Astrocyte (in vitro differentiated cells and primary cell): ENCODE measurements at regions not wholly inside any gene's neighbourhood (a gene's known extent, or its start where the extent isn't known, plus 50 kb on each side); places are given as distances from the start of the nearest gene placed in this dataset.

Experiments
- DNase-seq: peaks from one replicate; pipeline ENCODE4 v3.0.0-alpha.2; 2010; ENCODE audit warnings: low read depth
- FAIRE-seq: peaks from 2 replicates; lab custom pipeline; 2011; peaks lifted over from hg19 to GRCh38; lab: Jason Lieb, UNC
- H2AFZ ChIP-seq: 2 replicates; pipeline ENCODE4 v1.6.0; 2012; ENCODE audit warnings: low read depth, low read length, inconsistent platforms
- H3K27ac ChIP-seq: 2 replicates; pipeline ENCODE4 v1.5.1; 2011; ENCODE audit warnings: low read depth, low read length, inconsistent platforms
- H3K27me3 ChIP-seq: 2 replicates; pipeline ENCODE4 v1.6.0; 2011; ENCODE audit warnings: low read length, inconsistent platforms; ENCODE audit not compliant: insufficient read depth
- H3K36me3 ChIP-seq: 2 replicates; pipeline ENCODE4 v1.5.1; 2011; ENCODE audit warnings: low read length, inconsistent platforms; ENCODE audit not compliant: insufficient read depth
- H3K4me1 ChIP-seq: 2 replicates; pipeline ENCODE4 v1.5.1; 2011; ENCODE audit warnings: low read length, inconsistent platforms; ENCODE audit not compliant: insufficient read depth
- H3K4me2 ChIP-seq: 2 replicates; pipeline ENCODE4 v1.6.0; 2012; ENCODE audit warnings: low read length, inconsistent platforms
- H3K4me3 ChIP-seq: 2 replicates; pipeline ENCODE4 v1.5.1; 2011; ENCODE audit warnings: low read depth, mild to moderate bottlenecking, low read length, inconsistent platforms; ENCODE audit not compliant: insufficient read depth
- H3K79me2 ChIP-seq: 2 replicates; pipeline ENCODE4 v1.6.0; 2012; ENCODE audit warnings: mild to moderate bottlenecking, low read length, inconsistent platforms; ENCODE audit not compliant: insufficient read depth
- H3K9ac ChIP-seq: 2 replicates; pipeline ENCODE4 v1.6.0; 2012; ENCODE audit warnings: mild to moderate bottlenecking, low read length, inconsistent platforms
- H3K9me3 ChIP-seq: 2 replicates; pipeline ENCODE4 v1.5.1; 2012; ENCODE audit warnings: low read depth, mild to moderate bottlenecking, low read length, inconsistent platforms; ENCODE audit not compliant: insufficient read depth
- H4K20me1 ChIP-seq: 2 replicates; pipeline ENCODE4 v1.6.0; 2012; ENCODE audit warnings: low read length, inconsistent platforms; ENCODE audit not compliant: insufficient read depth
- H3K27ac Mint-ChIP-seq: one replicate; pipeline ENCODE4 v1.8.0; 2021; ENCODE audit warnings: mild to moderate bottlenecking, mixed read lengths; ENCODE audit not compliant: unreplicated experiment
- H3K27me3 Mint-ChIP-seq: one replicate; pipeline ENCODE4 v1.8.0; 2021; ENCODE audit warnings: low read depth, mixed read lengths; ENCODE audit not compliant: unreplicated experiment
- H3K36me3 Mint-ChIP-seq: one replicate; pipeline ENCODE4 v1.8.0; 2021; ENCODE audit warnings: low read depth, mixed read lengths; ENCODE audit not compliant: unreplicated experiment
- H3K4me1 Mint-ChIP-seq: one replicate; pipeline ENCODE4 v1.8.0; 2021; ENCODE audit warnings: low read depth, mixed read lengths; ENCODE audit not compliant: unreplicated experiment
- H3K4me3 Mint-ChIP-seq: one replicate; pipeline ENCODE4 v1.8.0; 2021; ENCODE audit warnings: mild to moderate bottlenecking, moderate library complexity, mixed read lengths; ENCODE audit not compliant: unreplicated experiment
- H3K9me3 Mint-ChIP-seq: one replicate; pipeline ENCODE4 v1.8.0; 2021; ENCODE audit warnings: mild to moderate bottlenecking, mixed read lengths; ENCODE audit not compliant: unreplicated experiment
- EZH2 ChIP-seq: IDR thresholded peaks from 2 replicates; pipeline ENCODE4 v1.6.1; 2012; ENCODE audit warnings: mild to moderate bottlenecking, low read length, inconsistent platforms; ENCODE audit not compliant: insufficient read depth
- TF ChIP-seq, protein P1 (sequence below): IDR thresholded peaks from 2 replicates; pipeline ENCODE4 v1.5.1; 2011; ENCODE audit warnings: low read depth, mild to moderate bottlenecking, inconsistent platforms, low read length, moderate library complexity; ENCODE audit not compliant: insufficient read depth

DNA sequence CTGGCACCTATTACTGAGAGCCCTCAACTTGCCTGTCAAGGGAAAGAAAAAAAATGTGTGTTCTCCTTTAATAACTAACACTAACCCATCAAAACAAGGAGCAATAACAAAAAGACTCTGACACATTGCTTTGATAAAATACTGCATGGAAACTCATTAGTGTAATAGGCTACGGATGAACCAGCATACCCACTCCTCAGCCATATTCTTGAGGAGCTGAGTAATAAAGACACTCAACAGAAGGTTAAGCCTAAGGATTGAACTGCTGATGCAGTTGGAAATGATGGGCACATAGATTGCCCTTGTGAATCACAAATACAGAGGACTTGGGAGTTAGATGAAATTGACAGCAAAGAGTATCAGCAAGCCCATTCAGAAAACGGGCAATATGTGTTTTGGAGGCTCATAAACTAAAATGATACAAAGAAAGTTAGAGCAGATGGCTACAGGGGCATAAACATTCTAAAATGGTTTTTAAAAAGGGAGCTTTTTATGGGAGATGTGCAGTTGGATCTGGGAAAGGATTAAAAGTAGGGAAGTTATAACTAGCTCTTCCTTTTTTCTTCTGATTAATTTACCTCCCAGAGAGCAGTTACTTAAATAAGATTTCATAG, 447.6 kb upstream of the IL12A start:
- H3K27ac ChIP-seq: no peak overlapping the region
- no peak overlapping the region for H3K4me3 ChIP-seq
- no peaks in the 10 kb centered on the region for H3K9me3 Mint-ChIP-seq
- H2AFZ ChIP-seq: no peak overlapping the region
- no peaks in the 10 kb centered on the region for H3K9me3 ChIP-seq
- H3K27me3 ChIP-seq: no peaks in the 10 kb centered on the region
- H3K4me1 Mint-ChIP-seq: no peaks in the 10 kb centered on the region
- no peaks in the 10 kb centered on the region for H3K79me2 ChIP-seq
- no peaks in the 10 kb centered on the region for H3K36me3 ChIP-seq
- TF ChIP-seq, protein P1, sequence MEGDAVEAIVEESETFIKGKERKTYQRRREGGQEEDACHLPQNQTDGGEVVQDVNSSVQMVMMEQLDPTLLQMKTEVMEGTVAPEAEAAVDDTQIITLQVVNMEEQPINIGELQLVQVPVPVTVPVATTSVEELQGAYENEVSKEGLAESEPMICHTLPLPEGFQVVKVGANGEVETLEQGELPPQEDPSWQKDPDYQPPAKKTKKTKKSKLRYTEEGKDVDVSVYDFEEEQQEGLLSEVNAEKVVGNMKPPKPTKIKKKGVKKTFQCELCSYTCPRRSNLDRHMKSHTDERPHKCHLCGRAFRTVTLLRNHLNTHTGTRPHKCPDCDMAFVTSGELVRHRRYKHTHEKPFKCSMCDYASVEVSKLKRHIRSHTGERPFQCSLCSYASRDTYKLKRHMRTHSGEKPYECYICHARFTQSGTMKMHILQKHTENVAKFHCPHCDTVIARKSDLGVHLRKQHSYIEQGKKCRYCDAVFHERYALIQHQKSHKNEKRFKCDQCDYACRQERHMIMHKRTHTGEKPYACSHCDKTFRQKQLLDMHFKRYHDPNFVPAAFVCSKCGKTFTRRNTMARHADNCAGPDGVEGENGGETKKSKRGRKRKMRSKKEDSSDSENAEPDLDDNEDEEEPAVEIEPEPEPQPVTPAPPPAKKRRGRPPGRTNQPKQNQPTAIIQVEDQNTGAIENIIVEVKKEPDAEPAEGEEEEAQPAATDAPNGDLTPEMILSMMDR: no peak
- no peak for TF ChIP-seq EZH2
- no peak overlapping the region for H3K27ac Mint-ChIP-seq
- H4K20me1 ChIP-seq: no peaks in the 10 kb centered on the region
- no peaks in the 10 kb centered on the region for H3K36me3 Mint-ChIP-seq
- FAIRE-seq: no peak
- no peaks in the 10 kb centered on the region for H3K4me1 ChIP-seq
- H3K27me3 Mint-ChIP-seq: peaks cover 3% of the 10 kb centered on the region
- no peak overlapping the region for H3K9ac ChIP-seq
- H3K4me3 Mint-ChIP-seq: no peak overlapping the region
- DNase-seq: no peak
- H3K4me2 ChIP-seq: no peak overlapping the region

DNA sequence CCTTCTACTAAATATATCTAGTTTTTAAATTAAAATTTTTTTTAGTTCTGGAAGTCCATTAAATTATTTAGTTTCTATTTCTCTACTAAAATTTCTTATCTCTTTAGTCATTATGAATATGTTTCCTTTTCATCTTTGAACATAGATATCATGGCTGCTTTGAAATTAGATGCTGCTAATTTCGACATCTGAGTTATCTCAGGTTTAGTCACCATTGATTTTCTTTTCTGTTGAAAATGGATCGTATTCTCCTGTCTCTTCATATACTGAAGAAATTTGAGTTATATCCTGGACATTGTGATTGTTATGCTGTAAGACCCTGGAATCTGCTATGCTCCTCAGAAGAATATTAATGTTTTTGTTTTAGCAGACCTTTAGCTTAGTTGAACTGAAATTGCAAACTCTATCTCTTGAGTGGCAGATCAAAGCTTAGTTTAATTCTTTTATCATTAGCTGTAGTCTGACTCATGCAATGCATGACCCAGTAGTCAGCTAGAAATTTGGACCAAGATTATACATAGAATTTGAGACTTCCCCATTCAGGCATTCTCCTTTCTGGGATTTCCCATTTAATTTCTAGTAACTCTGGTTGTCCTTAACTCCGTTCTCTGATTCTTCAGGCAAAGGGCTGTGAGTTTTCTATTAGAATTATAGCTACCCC, 439.8 kb upstream of the IL12A start:
- Mint-ChIP-seq H3K4me1 (peaks cover 3% of the 10 kb centered on the region), H3K9me3 (peaks cover 5% of the 10 kb centered on the region), H3K27me3 (no peaks in the 10 kb centered on the region), H3K4me3 (no peak overlapping the region), H3K27ac (peak overlapping the region; percentile 48), H3K36me3 (no peaks in the 10 kb centered on the region)
- FAIRE-seq (peak; percentile 63), DNase-seq (peak; percentile 82)
- H3K9ac ChIP-seq: no peak overlapping the region
- no peak overlapping the region for H3K4me3 ChIP-seq
- H3K4me1 ChIP-seq: no peaks in the 10 kb centered on the region
- H2AFZ ChIP-seq: no peak overlapping the region
- H3K27me3 ChIP-seq: no peaks in the 10 kb centered on the region
- peak overlapping the region; percentile 58 for H3K4me2 ChIP-seq
- no peaks in the 10 kb centered on the region for H3K36me3 ChIP-seq
- peak overlapping the region; percentile 34 for H3K27ac ChIP-seq
- H3K9me3 ChIP-seq: no peaks in the 10 kb centered on the region
- H3K79me2 ChIP-seq: no peaks in the 10 kb centered on the region
- no peak for TF ChIP-seq EZH2
- TF ChIP-seq, protein P1: no peak
- H4K20me1 ChIP-seq: no peaks in the 10 kb centered on the region

DNA sequence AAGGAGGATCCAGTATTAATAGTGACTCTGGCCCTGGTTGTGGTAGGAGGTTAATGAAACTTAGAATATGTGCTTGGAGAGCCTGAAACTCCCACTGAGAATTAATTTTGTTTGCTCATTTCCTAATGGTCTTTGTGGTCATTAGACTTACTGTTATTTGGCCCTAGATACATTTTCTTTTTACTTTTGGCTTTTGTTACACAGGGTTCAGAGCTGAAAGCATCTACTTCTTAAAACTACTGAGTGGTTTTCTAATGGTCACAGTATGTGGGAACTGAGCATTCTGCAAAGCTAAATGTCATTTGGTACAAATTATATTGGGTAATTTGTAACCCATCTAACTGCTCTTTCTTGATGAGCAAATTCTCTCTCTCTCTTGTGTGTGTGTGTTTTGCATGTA, 433.4 kb upstream of the IL12A start:
- H3K9me3 Mint-ChIP-seq: no peaks in the 10 kb centered on the region
- Histone ChIP-seq H3K36me3 (no peaks in the 10 kb centered on the region), H2AFZ (no peak overlapping the region), H3K4me1 (no peaks in the 10 kb centered on the region), H3K4me3 (no peak overlapping the region), H3K79me2 (no peaks in the 10 kb centered on the region), H3K27me3 (peaks cover 3% of the 10 kb centered on the region), H3K9me3 (no peaks in the 10 kb centered on the region), H4K20me1 (no peaks in the 10 kb centered on the region), H3K9ac (no peak overlapping the region), H3K27ac (no peak overlapping the region), H3K4me2 (no peak overlapping the region)
- no peaks in the 10 kb centered on the region for H3K36me3 Mint-ChIP-seq
- no peak for DNase-seq
- TF ChIP-seq EZH2: no peak
- TF ChIP-seq, protein P1: no peak
- H3K4me3 Mint-ChIP-seq: no peak overlapping the region
- H3K27ac Mint-ChIP-seq: no peak overlapping the region
- H3K4me1 Mint-ChIP-seq: no peaks in the 10 kb centered on the region
- no peaks in the 10 kb centered on the region for H3K27me3 Mint-ChIP-seq
- FAIRE-seq: no peak
